DND-41 (cell line): ENCODE measurements at regions not wholly inside any gene's neighbourhood (a gene's known extent, or its start where the extent isn't known, plus 50 kb on each side); places are given as distances from the start of the nearest gene placed in this dataset.

Experiments used
- ATAC-seq: fragments of 200-7000 bp; cut with Tn5 transposase; 3 replicates; pipeline ENCODE4 v1.9.1; 2021; ENCODE audit warnings: low read depth; ENCODE audit not compliant: insufficient read depth
- DNase-seq: peaks from one replicate; pipeline ENCODE4 v3.0.0-alpha.2; 2020
- H2AFZ ChIP-seq: 2 replicates; pipeline ENCODE4 v1.6.0; 2012; ENCODE audit warnings: low read depth, low read length
- H3K27ac ChIP-seq: 2 replicates; pipeline ENCODE4 v1.5.1; 2012; ENCODE audit warnings: low read length, inconsistent platforms
- H3K27me3 ChIP-seq: fragments of 200-600 bp; sonication (generic); 2 replicates; pipeline ENCODE4 v1.6.0; 2012; ENCODE audit warnings: low read length, mild to moderate bottlenecking, inconsistent platforms; ENCODE audit not compliant: insufficient read depth, poor library complexity
- H3K36me3 ChIP-seq: 2 replicates; pipeline ENCODE4 v1.5.1; 2012; ENCODE audit warnings: low read length, inconsistent platforms; ENCODE audit not compliant: insufficient read depth
- H3K4me1 ChIP-seq: 2 replicates; pipeline ENCODE4 v1.5.1; 2012; ENCODE audit warnings: mild to moderate bottlenecking, low read length; ENCODE audit not compliant: insufficient read depth
- H3K4me2 ChIP-seq: 2 replicates; pipeline ENCODE4 v1.6.0; 2012; ENCODE audit warnings: mild to moderate bottlenecking, moderate library complexity, low read length, inconsistent platforms; ENCODE audit not compliant: insufficient read depth
- H3K4me3 ChIP-seq, 2 experiments: fragments of 200-600 bp in 1 of 2; shearing (Covaris generic) in 1 of 2; 2 replicates each; pipeline ENCODE4 v1.5.1; 2012 to 2016; ENCODE audit warnings: inconsistent platforms in 2 of 2, low read length in 2 of 2, mild to moderate bottlenecking in 2 of 2, low read depth in 1 of 2, moderate library complexity in 1 of 2
- H3K79me2 ChIP-seq: 2 replicates; pipeline ENCODE4 v1.6.0; 2012; ENCODE audit warnings: low read length, inconsistent platforms; ENCODE audit not compliant: insufficient read depth
- H3K9ac ChIP-seq: 2 replicates; pipeline ENCODE4 v1.6.0; 2012; ENCODE audit warnings: low read depth, mild to moderate bottlenecking, inconsistent platforms, low read length, moderate library complexity
- H3K9me3 ChIP-seq: 2 replicates; pipeline ENCODE4 v1.5.1; 2012; ENCODE audit warnings: low read length, moderate library complexity, mild to moderate bottlenecking, inconsistent platforms; ENCODE audit not compliant: insufficient read depth, severe bottlenecking
- H4K20me1 ChIP-seq: 2 replicates; pipeline ENCODE4 v1.6.0; 2012; ENCODE audit warnings: low read length; ENCODE audit not compliant: insufficient read depth
- EZH2 ChIP-seq: IDR thresholded peaks from 3 replicates; pipeline ENCODE4 v1.6.1; 2012; ENCODE audit warnings: borderline replicate concordance, low read depth, mild to moderate bottlenecking, moderate library complexity, low read length, inconsistent platforms; ENCODE audit not compliant: severe bottlenecking
- TF ChIP-seq, protein P1 (sequence below): IDR thresholded peaks from 2 replicates; pipeline ENCODE4 v1.5.1; 2012; ENCODE audit warnings: borderline replicate concordance, low read length, moderate library complexity, mild to moderate bottlenecking; ENCODE audit not compliant: poor library complexity, severe bottlenecking; ENCODE audit errors: extremely low read depth

DNA sequence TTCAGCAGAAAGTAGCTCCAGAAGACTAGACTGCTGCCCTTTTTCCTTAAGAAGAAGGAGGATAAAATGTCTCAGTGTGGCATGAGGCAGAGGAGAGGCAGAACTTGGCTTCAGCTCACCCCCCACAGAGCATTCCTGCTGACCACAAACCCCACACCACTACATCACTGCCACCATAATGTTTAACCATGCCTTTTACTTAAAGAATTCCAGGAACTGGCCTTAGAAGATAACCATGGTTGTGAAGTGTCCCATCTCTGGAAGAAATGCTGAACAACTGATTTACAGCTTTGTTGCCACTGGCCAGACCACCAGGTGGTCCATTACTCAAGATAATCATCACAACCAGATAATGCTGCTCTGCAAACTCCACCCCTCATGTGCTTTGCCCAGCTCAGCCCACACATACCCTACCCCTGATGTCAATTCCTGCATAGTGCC, 154.1 kb downstream of the CD24 start:
- Histone ChIP-seq H3K4me1 (no peaks in the 10 kb centered on the region), H3K27ac (no peak overlapping the region), H3K79me2 (no peaks in the 10 kb centered on the region), H3K4me2 (no peak overlapping the region), H3K9me3 (no peaks in the 10 kb centered on the region), H3K27me3 (no peaks in the 10 kb centered on the region), H3K36me3 (no peaks in the 10 kb centered on the region), H3K9ac (no peak overlapping the region), H3K4me3 (no peak overlapping the region), H4K20me1 (no peaks in the 10 kb centered on the region), H2AFZ (no peak overlapping the region)
- no peak for ATAC-seq
- TF ChIP-seq, protein P1, sequence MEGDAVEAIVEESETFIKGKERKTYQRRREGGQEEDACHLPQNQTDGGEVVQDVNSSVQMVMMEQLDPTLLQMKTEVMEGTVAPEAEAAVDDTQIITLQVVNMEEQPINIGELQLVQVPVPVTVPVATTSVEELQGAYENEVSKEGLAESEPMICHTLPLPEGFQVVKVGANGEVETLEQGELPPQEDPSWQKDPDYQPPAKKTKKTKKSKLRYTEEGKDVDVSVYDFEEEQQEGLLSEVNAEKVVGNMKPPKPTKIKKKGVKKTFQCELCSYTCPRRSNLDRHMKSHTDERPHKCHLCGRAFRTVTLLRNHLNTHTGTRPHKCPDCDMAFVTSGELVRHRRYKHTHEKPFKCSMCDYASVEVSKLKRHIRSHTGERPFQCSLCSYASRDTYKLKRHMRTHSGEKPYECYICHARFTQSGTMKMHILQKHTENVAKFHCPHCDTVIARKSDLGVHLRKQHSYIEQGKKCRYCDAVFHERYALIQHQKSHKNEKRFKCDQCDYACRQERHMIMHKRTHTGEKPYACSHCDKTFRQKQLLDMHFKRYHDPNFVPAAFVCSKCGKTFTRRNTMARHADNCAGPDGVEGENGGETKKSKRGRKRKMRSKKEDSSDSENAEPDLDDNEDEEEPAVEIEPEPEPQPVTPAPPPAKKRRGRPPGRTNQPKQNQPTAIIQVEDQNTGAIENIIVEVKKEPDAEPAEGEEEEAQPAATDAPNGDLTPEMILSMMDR = no peak
- TF ChIP-seq EZH2 = no peak
- DNase-seq = no peak

DNA sequence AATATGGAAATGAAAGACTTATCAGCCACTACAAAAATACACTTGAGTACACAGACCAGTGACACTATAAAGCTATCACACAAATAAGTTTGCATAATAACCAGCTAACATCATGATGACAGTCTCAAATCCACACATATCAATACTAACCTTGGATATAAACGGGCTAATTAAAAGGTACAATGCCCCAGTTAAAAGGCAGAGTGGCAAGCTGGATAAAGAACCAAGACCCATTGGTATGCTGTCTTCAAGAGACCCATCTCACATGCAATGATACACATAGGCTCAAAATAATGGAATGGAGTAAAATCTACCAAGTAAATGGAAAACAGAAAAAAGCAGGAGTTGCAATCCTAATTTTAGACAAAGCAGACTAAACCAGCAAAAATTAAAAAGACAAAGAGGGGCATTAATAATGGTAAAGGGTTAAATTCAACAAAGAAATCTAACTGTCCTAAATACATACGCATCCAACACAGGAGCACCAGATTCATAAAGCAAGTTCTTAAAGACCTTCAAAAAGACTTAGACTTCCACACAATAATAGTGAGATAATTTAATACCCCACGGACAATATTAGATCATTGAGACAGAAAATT, 163.3 kb downstream of the CD24 start:
- Histone ChIP-seq H3K4me3 (no peak overlapping the region), H2AFZ (no peak overlapping the region), H3K27me3 (no peaks in the 10 kb centered on the region), H4K20me1 (no peaks in the 10 kb centered on the region), H3K4me1 (no peaks in the 10 kb centered on the region), H3K9ac (no peak overlapping the region), H3K27ac (no peak overlapping the region), H3K36me3 (no peaks in the 10 kb centered on the region), H3K79me2 (no peaks in the 10 kb centered on the region), H3K9me3 (peaks cover 32% of the 10 kb centered on the region), H3K4me2 (no peak overlapping the region)
- TF ChIP-seq, protein P1 = no peak
- no peak for TF ChIP-seq EZH2
- ATAC-seq = no peak
- no peak for DNase-seq

DNA sequence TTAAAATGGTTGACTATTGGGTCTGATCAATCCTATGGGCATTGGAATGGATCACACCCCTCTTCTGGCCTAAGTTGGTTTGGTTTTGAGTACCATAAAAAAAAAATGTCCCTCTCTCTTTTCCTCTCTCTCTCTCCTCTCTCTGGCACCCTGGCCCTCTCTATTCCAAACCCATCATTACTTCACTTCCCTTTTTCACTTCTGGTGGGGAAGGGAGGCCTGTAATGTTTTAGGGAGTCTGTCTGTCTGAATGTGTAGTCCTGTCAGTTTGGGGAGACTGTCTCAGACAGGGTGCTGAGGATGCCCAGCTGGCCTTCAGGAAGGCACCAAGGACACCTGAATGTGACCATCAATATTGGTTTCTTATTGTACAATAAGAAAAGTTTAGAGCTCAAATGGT, 165.8 kb downstream of the CD24 start:
- TF ChIP-seq EZH2 = no peak
- TF ChIP-seq, protein P1 = no peak
- no peaks in the 10 kb centered on the region for H3K79me2 ChIP-seq
- no peak overlapping the region for H2AFZ ChIP-seq
- H3K4me2 ChIP-seq = no peak overlapping the region
- DNase-seq (no peak), ATAC-seq (no peak)
- H3K27ac ChIP-seq = no peak overlapping the region
- H3K27me3 ChIP-seq = no peaks in the 10 kb centered on the region
- H3K9ac ChIP-seq = no peak overlapping the region
- no peaks in the 10 kb centered on the region for H4K20me1 ChIP-seq
- peaks cover 32% of the 10 kb centered on the region for H3K9me3 ChIP-seq
- H3K4me3 ChIP-seq = no peak overlapping the region
- H3K36me3 ChIP-seq = no peaks in the 10 kb centered on the region
- H3K4me1 ChIP-seq = no peaks in the 10 kb centered on the region
